SHP77 treated with DMSO at 0.1 percent for 48 hours (cell line): ENCODE measurements at regions not wholly inside any gene's neighbourhood (a gene's known extent, or its start where the extent isn't known, plus 50 kb on each side); places are given as distances from the start of the nearest gene placed in this dataset.

Experiments used
- DNase-seq: peaks from one replicate; lab custom pipeline; 2025; lab: John Stamatoyannopoulos, UW

DNA sequence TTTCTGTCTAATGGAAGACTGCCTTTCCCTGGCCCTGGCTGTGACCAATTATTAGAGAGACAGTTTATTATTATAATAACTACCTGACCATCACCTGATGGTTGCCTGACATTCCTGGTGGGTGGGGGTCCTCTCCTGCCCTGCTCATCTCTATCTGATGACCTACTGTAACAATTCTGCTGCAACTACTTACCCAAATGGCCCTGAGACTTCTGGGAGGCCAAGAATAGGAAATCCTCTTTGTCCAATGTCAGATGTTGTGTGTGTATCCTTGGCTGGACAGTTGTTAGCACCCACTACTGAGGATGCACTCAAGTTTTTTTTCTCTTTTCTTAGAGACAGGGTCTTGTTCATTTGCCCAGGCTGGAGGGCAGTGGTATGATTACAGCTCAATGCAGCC is 110.3 kb downstream of the DDX1 start:
- no peak for DNase-seq

DNA sequence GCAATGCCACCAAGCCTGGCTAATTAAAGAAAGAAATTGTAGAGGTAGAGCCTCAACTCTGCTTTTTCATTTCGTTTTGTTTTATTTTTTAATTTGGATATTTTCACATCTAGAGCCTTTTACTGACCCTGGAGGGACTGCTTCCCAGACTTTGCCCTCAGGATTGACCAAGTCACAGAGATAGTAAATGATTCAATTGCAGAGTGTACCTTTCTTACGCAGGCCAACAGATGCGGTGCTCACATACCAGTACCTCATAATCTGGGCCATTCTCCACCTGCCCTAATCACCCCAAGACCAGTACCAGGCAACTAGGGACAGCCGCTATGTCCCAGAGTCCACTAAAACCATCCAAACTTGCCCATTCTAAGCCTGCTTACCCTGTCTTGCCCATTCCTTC is 110.8 kb downstream of the DDX1 start:
- DNase-seq, result no peak

DNA sequence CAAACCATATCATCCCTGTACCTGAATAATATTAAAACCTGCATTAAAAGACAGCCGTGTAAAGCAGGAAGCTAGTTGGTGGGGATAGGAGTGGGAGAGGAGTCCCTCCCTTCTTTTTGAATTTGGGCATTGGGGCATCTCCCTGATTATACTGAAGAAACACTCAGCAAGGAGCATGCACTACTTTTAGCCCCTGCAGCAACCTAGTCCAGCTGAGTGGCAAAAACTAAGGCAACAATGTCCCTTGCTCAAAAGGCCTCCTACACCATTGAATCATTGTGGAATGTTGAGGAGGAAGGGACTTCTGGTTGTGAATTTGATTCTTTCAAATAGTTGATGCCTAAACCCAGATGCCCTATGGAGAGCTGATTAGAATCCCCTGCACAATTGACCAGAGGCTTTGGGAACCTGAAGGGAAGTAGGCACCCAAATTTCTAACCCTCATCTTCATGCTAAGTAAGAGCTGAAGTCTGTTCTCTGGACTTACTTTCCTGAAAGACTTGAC is 111.7 kb downstream of the DDX1 start:
- no peak for DNase-seq

DNA sequence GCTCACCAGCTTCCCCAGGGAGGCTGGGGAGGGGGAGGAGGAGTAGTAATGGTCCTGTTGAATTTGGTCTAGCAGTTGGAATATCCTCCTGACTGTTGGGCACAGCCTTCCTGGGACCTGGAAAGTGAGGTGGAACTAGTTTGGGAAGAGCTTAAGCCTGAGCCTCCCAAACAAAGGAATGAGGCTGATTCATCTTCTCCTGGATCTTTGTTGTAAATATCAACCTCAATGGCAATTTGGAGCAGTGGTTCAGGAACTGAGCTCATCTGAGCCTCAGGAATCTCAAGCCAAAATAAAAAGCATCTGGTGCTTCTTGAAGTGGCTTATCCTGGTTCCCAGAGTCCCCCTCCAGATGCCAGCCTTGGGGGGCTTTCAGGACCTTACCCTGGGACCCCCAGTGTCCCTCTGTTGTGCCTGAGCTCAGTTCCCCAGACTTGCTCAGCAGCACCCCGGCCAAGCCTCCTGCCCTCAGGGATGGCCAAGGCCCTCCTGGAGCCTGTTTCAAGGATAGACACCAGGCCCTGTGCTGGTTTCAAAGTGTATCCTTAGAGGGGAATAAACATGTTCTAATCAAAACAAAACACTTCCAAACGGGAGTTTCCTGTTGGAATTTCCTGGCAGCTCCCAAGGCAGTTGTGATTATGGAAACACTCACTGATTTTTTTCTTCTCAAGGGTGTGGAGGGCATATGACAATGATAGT is 112.6 kb downstream of the DDX1 start:
- DNase-seq, result no peak

DNA sequence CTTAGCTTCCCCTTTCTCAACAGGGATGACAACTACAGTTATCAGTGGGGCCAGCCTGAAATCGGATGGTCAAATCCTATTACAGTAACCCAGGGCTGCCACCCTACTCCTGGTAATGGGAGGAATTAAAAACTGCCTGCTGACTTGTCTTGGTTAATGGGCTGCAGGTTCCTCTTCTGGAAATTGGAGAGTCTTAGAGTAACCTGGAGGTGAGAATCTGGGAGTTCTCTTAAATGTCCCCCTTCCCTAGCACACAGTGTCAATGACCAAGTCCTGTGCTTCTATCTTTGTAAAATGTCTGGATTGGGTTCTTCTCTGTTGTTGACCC is 113.1 kb downstream of the DDX1 start:
- no peak for DNase-seq

DNA sequence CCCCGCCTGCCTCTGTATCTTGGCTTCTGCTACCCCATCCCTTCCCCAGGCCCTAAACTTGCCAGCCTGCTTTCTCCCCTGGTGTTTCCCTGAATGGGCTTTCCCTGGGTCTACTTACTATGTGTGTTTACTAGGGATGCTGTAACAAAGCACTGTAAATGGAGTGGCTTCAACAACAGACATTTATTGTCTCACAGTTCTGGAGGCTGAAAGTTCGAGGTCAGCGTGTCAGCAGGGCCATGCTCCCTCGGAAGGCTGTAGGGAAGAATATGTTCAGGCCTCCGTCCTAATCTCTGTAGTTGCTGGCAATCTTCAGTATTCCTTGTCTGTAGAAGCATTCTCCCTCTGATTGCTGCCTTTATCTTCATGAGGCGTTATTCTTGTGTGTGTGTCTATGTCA is 113.6 kb downstream of the DDX1 start:
- DNase-seq, result no peak

DNA sequence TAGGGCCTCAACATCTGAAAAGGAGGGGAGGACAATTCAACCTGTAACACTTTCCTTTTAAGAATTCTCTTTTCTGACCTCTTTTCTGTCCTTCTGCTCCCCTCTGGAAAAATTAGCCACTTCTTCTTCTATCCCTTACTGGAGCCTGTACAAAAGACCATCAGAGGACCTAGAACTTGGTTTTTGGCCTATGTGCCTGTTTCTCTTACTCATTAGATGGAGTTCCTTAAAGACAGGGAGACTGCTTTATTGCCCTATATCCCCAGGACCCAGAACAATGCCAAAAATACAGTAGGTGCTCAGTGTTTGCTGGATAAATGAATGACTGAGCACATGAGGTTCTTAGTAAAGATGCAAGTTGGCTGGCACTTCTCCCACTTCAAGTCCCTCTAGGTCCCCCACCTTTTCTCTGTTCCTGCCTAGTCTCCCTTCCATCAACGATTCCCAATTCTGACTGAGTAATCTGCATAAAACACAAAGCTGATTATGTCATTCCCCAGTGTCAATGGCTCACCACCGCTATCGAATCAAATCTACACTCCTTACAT is 114.2 kb downstream of the DDX1 start:
- DNase-seq, result no peak

DNA sequence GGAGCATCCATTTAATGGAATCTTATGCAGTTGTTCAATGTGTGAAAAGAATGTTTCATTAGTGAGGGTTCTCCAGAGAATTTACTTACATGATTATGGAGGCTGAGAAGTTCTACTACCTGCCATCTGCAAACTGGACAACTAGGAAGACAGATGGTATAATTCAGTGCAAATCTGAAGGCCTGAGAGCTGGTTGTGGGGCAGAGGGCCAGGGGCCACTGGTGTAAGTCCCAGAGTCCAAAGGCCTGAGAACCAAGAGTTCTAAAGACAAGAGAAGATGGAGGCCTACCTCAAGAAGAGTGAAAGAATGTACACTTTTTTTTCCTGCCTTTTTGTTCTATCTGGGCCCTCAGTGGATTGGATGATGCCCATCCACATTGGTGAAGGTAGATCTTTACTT is 114.8 kb downstream of the DDX1 start:
- DNase-seq, result no peak

DNA sequence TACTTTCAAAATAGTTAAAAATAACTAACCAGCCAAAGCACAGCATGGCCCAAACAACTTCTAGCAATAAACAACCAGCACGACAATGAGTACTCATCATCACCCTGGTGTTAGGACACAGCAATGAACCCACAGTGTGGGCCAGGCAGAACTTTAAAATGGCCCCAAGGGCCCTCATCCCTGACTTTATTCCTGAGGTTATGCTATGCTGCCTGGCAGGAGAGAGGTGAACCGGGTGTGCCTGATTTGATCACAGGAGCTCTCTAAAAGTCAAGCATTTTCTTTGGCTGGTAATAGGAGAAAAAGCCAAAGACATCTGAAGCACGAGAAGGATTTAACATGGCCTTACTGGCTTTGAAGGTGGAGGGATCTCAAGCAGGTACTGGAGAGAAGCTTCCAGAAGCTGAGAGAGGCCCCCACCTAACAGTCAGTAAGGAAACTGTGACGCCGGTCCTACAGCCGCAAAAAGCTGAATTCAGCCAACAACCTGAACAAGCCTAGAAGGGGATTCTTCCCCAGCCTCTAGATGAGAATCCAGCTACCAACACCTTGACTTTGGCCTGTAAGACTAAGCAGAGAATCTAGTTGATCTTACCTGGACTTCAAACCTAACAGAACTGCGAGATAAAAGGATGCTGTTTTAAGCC is 115.4 kb downstream of the DDX1 start:
- DNase-seq, result no peak

DNA sequence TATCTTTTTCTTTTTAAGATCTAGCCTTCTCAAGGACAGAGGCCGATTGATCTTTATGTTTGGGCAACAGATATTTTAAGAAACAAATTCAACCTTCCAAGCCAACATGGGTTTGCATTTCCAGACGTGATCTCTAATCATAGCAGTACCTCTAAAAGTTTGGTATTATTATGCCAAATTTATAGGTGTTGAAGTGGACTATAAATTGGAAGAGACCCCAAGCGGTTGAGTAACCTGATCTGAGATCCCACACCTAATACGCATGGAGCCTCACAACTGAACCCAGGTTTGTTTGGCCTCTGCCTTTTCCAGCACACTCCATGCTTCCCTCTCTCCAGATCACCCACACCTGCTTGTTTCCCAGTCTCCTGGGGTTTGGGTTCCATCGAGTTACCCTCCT is 116.5 kb downstream of the DDX1 start:
- DNase-seq, result no peak

DNA sequence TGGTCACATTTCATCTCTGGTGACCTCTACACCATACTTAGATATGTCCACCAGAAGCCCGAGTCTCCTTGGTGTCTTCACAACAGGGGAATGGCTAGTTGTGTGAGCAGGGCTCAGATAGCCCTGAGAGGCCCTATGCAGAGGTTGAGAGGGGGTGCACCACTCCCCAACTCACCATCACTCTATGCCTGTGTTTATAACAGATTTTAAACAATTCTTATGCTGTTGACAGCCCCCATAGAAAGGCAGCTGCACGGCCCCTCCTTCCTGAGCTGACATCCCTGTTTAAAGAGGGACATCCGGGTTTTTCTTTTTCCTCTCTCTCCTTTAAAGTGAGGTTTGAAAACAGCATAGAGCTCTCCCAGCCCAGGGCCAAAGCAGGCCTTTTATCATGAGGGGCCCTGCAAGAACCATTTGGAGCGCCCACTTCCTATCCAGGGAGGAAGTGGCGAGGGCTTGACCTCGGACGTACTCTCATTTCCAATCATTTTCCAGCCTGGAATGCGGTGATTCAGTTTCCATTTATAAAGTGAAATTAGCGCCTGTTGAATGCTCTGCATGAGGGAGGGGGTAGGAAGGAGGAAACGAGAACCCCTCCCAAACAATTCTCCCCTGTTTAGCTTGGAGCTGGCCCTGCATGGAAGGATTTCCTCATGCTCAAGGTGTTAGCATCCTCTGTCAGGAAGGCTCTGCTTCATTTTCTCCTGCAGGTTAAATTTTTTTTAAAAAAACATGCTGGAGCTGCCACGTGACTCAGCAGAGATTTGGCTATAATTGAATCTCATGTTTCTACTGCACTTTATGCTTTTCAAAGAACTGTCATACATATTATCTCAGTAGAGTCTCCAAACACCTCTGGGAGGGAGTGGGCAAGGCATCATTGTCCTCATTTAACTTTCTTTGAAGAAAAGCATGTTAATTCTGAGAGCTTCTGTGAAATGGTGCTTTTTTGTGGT is 117.5 kb downstream of the DDX1 start:
- DNase-seq, result no peak

DNA sequence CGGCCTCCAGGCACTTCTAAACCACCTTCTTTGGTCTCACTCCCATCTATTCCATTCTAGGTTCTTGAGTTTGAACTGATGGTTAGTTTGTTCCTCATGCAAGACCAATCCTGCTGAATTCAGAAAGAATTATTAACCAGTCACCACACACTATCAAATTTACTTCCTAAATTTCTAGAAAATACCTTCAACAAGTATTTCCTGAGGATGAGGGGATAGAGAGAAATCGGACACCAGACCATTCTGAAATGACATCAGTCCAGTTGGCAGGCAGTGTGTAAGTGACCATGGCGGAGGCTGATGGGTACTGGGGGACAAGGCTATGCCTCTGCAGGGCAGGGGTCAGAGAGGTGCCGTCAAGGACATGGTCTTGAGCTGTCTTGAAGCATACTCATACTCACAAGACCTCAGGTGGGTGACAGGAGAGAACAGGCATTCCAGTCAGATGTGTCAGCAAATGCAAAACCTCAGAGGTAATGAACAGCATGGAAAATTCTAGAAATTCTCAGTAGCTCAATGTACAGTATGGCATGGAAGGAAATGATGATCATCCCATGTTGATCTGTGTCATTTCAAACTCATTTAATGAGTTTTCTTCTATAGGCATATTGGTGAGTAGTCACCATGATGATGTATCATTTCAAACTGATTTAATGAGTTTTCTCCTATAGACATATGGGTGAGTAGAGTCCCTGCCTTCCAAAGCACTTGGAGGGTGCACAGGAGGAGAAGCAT is 119.6 kb downstream of the DDX1 start:
- DNase-seq, result no peak

DNA sequence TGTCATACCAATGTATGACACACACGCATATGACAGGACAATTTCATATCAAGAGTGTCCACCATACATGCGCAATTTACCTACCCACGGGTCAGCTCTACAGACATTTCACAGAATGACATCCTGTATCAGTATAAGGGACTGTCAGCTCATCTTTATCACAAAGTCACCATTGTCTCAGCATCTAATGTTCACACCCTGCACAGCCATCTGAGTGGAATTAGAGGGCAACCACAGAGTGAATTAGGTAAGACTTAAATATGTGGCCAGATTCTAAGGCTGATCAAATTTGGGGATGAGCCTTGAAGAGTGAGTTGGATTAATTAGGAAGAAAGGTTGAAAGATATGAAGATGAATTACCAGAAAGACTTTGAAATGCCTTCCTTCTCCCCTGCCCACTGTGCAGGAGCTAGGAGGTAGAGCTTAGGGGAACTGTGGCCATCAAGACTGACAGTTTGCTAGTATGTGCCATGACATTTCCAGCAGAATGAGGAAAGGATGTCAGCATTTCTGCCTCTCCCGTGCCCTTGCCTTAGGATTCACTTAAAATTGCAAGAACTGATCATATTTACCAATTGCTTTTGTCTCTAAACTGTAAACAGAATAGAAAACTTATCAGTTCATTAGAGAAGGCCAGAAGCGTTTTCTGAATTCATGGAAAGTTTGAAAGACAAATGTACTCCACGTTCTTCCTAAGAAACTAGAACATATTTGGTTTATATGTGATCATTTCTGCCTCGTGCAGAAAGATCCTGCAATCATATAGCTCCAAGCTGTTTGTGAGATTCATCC is 121.1 kb downstream of the DDX1 start:
- DNase-seq, result no peak

DNA sequence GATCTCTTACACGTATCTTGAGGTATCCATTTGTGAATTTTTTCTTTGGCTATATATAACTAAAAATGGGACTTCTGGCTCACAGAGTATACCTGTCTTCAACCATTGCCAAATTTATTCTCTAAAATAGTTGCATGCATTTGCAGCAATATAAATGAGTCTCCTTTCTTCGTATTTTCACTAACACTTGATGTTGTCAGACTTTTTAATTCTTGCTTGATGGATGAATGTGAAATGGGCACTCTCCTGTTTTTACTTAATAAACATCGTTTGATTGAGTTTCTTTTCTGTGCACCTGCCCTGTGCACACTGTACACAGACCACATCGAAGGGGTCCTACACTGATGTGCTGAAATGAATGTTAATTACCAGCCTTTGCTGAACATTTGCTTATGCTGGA is 121.8 kb downstream of the DDX1 start:
- no peak for DNase-seq

DNA sequence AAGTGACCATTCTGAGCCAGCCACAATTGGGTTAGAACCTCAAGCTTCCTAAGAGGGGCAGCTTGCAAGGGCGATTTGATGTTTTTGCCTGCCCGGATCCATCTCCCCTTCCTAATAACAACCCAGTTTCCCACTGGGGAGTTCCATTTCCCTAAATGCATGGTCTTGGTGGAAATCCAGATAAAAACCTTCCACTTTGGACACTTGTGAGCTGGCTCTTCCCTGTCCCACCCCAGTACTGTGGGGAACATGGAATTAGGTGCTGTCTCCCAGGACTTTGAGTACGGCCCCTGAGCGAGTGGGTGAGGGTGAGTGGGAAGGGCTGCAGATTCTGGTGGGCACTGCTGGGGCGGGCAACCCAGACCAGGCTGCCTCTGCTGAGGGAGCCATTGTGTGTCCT is 122.3 kb downstream of the DDX1 start:
- DNase-seq, result no peak

DNA sequence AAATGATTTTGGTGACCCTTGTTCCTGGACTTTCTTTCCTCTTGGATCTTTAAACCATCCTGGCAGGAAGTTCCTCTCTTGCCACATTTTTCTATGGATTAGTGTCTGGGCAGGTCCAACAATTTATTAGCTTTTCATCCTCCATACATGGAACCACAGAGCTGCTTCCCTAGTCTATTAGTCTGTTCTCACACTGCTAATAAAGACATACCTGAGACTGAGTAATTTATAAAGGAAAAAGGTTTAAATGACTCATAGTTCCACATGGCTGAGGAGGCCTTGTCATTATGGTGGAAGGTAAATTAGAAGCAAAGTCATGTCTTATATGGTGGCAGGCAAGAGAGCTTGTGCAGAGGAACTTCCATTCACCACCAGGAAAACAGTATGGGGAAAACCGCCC is 122.9 kb downstream of the DDX1 start:
- DNase-seq, result no peak

DNA sequence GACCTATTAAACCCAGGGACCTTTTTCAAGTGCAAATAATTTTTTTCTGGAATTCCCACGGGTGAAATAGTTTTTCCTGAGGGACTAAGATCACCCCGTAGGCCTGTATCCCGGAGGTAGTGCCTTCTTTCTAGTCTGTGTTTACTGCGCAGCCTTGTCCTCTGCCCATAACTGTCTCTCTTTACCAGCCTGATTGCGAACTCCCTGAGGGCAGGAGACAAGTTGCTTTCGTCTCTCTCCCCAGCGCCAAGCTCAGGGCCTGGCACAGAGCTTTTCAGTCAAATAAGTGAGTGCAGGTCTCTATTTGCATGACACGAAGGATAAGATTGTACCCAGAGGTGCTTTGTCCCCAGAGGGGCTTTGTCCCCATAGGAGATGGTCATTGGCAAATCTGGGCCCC is 123.9 kb downstream of the DDX1 start:
- DNase-seq, result no peak

DNA sequence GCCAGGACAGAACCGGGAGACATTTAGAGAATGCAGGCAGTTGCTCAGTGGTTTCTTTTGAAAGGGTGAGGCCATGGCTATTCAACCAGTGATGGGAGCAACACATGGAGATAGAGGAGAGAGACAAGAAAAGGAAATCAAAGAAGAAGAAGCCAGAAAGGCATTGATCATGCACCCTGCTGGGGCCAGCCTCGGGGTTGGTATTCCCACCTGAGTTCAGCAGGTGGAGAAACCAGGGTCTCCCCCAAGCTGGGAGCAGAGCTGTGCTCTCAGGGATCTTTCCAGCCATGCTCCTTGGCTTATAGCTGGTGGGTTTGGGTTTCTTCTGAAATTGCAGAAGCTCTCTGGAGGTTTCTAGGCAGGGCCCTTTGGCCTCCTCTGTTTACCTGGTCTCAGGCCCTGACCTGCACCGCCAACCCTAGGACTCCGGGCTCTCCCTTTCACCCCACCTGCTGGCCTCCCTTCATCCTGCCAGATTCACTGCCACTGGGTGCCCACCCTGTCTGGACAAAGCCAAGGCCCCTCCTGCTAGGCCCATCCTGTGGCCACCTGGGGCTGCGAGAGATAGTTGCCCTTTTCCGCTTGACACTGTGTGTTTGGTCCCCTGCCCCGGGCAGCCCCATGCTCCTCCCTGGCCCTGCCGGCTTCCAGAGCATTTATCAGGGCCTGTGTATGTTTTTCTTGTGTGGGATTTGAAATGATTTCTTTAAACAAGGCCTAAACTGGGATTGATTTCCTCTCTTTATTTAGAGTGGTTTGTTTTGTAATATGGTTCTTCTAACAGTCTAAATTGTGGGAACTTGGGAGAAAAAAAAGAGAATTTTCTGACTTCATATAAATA is 126.7 kb downstream of the DDX1 start:
- DNase-seq, result no peak

DNA sequence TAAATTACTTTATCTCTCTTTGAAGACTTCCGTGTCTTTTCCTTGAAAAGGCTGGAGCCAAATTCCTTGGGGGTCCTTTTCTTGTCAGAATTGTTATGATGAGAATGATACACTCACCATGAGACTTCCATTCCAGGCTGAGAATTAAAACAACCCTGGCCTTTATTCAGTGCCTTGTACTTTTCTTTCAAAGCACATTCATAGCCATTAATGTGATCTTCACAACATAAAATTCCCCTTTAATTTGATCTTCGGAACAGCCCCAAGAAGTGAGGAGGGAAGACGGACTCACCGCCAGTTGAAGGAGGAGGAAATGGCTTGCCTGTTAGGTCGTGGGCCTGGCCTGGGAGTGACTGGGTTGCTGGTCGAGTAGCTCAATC is 127.3 kb downstream of the DDX1 start:
- no peak for DNase-seq
